GM20000 (cell line): ENCODE measurements at regions not wholly inside any gene's neighbourhood (a gene's known extent, or its start where the extent isn't known, plus 50 kb on each side); places are given as distances from the start of the nearest gene placed in this dataset.

Source experiments
- DNase-seq: peaks from one replicate; pipeline ENCODE4 v3.0.0; 2012; ENCODE audit warnings: low spot score
- CTCF ChIP-seq: IDR thresholded peaks from 2 replicates; pipeline ENCODE4 v1.5.1; 2012; ENCODE audit warnings: mild to moderate bottlenecking, control low read depth; ENCODE audit errors: extremely low read depth, missing control alignments

GRCh38 chr5:61272688-61273087, 59.4 kb upstream of the ZSWIM6 start:
- no peak for TF ChIP-seq CTCF
- no peak for DNase-seq

- DNase-seq = no peak
- no peak for TF ChIP-seq CTCF
These were observed 58.6 kb upstream of the ZSWIM6 start for GRCh38 chr5:61273279-61273975.

GRCh38 chr5:61274511-61274911, 57.5 kb upstream of the ZSWIM6 start:
- TF ChIP-seq CTCF = no peak
- DNase-seq = no peak

GRCh38 chr5:61275841-61276240, 56.2 kb upstream of the ZSWIM6 start:
- DNase-seq = no peak
- TF ChIP-seq CTCF = no peak

- DNase-seq = peak; percentile 43
- no peak for TF ChIP-seq CTCF
These were observed 54.9 kb upstream of the ZSWIM6 start for GRCh38 chr5:61277190-61277589.

- TF ChIP-seq CTCF = no peak
- no peak for DNase-seq
These were observed 54.3 kb upstream of the ZSWIM6 start for GRCh38 chr5:61277781-61278180.

GRCh38 chr5:61279725-61280124, 52.3 kb upstream of the ZSWIM6 start:
- DNase-seq = no peak
- TF ChIP-seq CTCF = no peak
